ENCODE measurements at regions not wholly inside any gene's neighbourhood (a gene's known extent, or its start where the extent isn't known, plus 50 kb on each side); places are given as distances from the start of the nearest gene placed in this dataset.

GRCh38 chr6:6832439-6832838 lies 243.9 kb downstream of the LY86 start:
- Mint-ChIP-seq H3K9me3 (no peaks in the 10 kb centered on the region), H3K36me3 (no peaks in the 10 kb centered on the region), H3K27ac (no peak overlapping the region)
- DNase-seq (ENCODE audit: low spot score in 2 of 2), result no peak
- no peak for ATAC-seq

DNA sequence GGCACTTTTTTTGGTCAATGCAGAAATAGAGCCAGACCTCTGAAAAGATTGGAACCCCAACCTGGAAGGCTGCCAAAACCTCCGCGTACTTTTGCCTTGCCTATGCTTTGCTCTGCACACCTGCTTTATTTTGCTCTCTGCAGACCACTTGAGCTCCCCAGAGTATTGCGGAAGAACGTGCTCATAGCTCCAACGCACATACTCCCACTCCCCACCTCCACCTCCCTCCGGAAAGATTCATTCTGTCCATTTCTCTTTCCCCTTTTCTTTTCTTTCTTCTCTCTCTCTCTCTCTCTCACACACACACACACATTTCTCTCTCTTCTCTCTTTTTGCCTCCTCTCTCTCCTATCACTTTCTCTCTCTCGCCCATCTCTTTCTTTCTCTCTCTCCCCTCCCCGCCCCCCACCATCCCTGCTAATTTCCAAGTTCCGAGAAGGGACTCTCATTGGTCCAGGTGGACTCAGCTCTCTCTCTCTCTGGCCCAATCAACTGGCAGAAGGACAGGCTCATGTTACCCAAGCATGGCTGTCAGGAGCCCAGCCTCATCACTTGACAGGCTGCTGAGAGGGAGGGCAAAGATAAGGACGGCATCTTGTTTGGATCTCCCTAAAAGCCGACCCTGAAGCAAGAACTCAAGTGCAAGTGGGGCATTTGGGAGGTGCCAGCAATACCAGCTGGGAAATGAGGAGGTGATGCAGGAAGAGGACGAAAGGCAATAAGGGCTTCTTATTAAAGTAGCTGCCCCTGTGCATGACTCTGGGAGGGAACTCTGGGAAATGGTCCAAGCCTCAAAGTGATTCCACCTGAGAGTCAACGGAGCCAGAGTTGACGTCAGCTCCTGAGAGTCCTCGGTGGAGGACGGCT lies 246.1 kb downstream of the LY86 start:
- ATAC-seq (no peak), DNase-seq (ENCODE audit: low spot score in 2 of 2) (no peak)
- H3K27ac Mint-ChIP-seq, result no peak overlapping the region
- H3K9me3 Mint-ChIP-seq, result no peaks in the 10 kb centered on the region
- no peaks in the 10 kb centered on the region for H3K36me3 Mint-ChIP-seq

DNA sequence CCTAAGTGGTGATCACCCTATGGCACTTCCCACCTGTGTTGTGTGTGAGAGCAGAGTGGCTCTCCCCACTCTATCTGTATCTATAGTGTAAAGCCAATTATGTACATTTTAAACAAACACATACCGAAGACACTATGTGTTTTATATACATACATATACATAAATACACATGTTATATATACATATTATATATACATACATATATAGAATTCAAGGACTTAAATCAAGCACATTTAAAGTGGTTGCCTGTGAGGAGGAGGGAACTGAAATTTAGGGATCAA lies 246.6 kb downstream of the LY86 start:
- DNase-seq (ENCODE audit: low spot score in 2 of 2), result no peak
- Mint-ChIP-seq H3K27ac (no peak overlapping the region), H3K36me3 (no peaks in the 10 kb centered on the region), H3K9me3 (no peaks in the 10 kb centered on the region)
- no peak for ATAC-seq

- no peak for ATAC-seq
- H3K27ac Mint-ChIP-seq, result no peak overlapping the region
- DNase-seq (ENCODE audit: low spot score in 2 of 2), result no peak
- H3K9me3 Mint-ChIP-seq, result no peaks in the 10 kb centered on the region
- no peaks in the 10 kb centered on the region for H3K36me3 Mint-ChIP-seq
These were observed 248.3 kb downstream of the LY86 start for GRCh38 chr6:6836609-6837406.

GRCh38 chr6:6837541-6838080 lies 249.1 kb downstream of the LY86 start:
- DNase-seq (ENCODE audit: low spot score in 2 of 2), result no peak
- Mint-ChIP-seq H3K9me3 (no peaks in the 10 kb centered on the region), H3K36me3 (no peaks in the 10 kb centered on the region), H3K27ac (no peak overlapping the region)
- ATAC-seq, result no peak

DNA sequence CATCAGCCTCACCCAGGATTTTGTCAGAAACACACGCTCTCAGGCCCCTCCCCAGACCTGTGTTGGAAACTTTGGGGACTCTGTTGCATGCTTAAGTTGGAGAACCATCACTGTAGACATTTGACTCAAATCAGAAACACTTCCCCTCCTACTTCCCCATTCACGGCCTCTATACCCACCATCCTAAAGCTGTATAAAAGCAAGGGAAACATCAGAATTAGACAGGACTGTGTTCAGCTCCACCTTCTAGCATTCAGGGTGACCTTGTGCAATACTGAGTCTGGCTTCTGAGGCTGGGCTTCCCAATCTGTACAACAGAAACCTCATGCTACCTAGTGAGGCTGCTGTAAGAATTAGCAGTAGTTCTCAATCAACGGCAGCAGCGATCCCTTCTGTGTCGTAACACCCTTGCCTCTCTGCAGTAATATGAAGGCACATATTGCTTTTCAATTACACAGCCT lies 252.3 kb downstream of the LY86 start:
- DNase-seq (ENCODE audit: low spot score in 2 of 2), result no peak
- Mint-ChIP-seq H3K9me3 (peaks cover 5% of the 10 kb centered on the region in 2 donors), H3K27ac (no peak overlapping the region), H3K36me3 (no peaks in the 10 kb centered on the region)
- no peak for ATAC-seq

DNA sequence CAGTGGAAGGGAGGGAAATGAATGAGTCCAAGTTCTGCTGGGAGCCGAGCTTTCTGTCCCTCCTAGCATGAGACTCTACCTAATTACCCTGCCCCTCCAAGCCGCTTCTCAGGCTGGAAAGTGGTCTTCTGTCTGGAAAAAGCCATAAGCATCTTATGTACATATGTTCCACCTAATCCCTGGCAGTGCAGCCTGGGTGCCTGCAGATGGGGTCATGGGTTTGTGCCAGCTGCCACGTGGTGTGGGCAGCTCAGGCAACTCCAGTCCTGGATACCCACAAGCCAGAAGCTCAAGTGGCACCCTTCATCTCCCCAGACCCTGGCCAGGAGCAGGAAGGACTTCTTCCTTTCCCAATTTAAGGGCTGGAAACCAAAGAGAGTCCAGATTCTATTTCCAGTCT lies 253.1 kb downstream of the LY86 start:
- Mint-ChIP-seq H3K36me3 (peaks cover 0 to 4% of the 10 kb centered on the region in 2 donors), H3K9me3 (peaks cover 11 to 12% of the 10 kb centered on the region in 2 donors), H3K27ac (no peak overlapping the region)
- ATAC-seq (no peak), DNase-seq (ENCODE audit: low spot score in 2 of 2) (no peak)

DNA sequence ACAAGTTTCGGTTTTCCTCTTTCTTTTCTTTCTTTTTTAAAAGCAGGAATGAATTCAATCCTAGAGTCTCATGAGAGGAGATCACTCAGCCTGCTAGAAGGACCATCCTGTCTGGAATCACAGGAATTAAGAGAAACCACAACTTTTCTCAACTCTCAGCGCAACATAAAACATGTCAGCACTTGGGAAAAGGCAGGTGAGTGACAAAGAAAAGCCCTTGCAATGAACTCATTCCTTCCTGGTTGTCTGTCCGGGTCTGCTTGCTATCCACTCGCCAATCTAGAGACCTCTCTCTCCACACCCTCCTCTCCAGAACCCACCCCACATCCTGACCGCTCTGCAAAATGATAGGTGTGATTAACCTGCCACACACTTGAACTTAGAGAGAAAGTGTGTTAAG lies 253.8 kb downstream of the LY86 start:
- peaks cover 0 to 5% of the 10 kb centered on the region in 2 donors for H3K36me3 Mint-ChIP-seq
- no peak overlapping the region for H3K27ac Mint-ChIP-seq
- no peak for ATAC-seq
- peaks cover 11 to 12% of the 10 kb centered on the region in 2 donors for H3K9me3 Mint-ChIP-seq
- DNase-seq (ENCODE audit: low spot score in 2 of 2), result no peak

- Mint-ChIP-seq H3K36me3 (peaks cover 0 to 5% of the 10 kb centered on the region in 2 donors), H3K27ac (no peak overlapping the region), H3K9me3 (peaks cover 11 to 12% of the 10 kb centered on the region in 2 donors)
- ATAC-seq (no peak), DNase-seq (ENCODE audit: low spot score in 2 of 2) (no peak)
These were observed 254.6 kb downstream of the LY86 start for GRCh38 chr6:6843057-6843627.

DNA sequence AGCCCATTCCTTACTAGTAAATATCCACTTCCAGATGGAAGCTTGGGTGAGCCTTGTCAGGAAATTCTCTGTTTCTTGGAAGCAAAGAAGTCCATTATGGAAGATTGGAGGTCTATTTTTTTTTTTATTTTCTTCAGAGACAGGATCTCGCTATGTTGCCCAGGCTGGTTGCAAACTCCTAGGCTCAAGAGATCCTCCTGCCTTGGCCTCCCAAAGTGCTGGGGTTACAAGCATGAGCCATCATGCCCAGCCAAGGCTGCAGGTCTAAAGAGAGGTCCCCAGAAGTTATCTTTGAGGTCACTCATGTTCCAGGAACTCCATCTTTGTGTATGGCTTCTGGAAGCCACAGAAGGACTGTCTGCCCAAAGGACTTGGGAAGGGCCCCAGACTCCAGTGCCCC lies 255.3 kb downstream of the LY86 start:
- peaks cover 0 to 5% of the 10 kb centered on the region in 2 donors for H3K36me3 Mint-ChIP-seq

DNA sequence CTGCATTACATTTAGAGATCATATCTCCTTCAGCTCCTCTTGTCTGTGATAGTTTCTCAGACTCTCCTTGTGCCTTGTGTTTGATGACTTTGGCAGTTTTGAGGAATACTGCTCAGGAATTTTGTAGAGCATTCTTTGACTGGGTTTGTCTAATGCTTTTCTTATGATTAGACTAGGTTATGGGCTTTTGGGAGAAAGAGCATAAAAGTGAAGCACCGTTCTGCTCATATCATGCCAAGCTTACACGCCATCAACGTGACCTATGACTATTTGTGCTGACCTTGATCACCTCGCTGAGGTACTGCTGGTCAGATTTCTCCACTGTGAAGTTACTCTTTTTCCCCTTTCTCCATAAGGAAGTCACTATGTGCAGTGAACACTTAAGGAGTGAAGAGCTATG lies 256.0 kb downstream of the LY86 start:
- H3K9me3 Mint-ChIP-seq, result peaks cover 11 to 12% of the 10 kb centered on the region in 2 donors
- no peak for ATAC-seq
- no peak for DNase-seq (ENCODE audit: low spot score in 2 of 2)
- peaks cover 0 to 5% of the 10 kb centered on the region in 2 donors for H3K36me3 Mint-ChIP-seq
- no peak overlapping the region for H3K27ac Mint-ChIP-seq

More for the DNA sequence above, 255.3 kb downstream of the LY86 start:
- DNase-seq (ENCODE audit: low spot score in 2 of 2), result no peak
- Mint-ChIP-seq H3K27ac (no peak overlapping the region), H3K9me3 (peaks cover 11 to 12% of the 10 kb centered on the region in 2 donors)
- no peak for ATAC-seq

DNA sequence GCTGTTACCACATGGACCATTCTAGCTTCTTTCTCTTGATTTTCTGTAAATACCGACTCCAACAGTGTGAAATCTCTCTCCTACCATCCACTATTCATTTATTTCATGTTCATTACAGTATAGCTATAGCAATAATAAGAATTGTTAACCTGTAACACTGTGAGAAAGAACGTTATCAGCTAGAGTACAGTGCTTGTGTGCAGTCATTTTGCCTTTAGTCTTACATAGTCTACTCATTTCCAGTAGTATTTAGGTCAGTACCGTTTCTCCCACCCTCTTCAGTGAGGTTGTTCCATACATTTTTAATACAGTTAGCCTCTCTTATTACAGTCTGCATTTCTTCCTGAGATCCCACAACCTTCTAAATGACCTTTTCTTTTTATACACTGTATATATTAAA lies 257.1 kb downstream of the LY86 start:
- no peak overlapping the region for H3K27ac Mint-ChIP-seq
- H3K36me3 Mint-ChIP-seq, result peaks cover 0 to 5% of the 10 kb centered on the region in 2 donors
- DNase-seq (ENCODE audit: low spot score in 2 of 2) (no peak), ATAC-seq (no peak)
- peaks cover 11 to 12% of the 10 kb centered on the region in 2 donors for H3K9me3 Mint-ChIP-seq

DNA sequence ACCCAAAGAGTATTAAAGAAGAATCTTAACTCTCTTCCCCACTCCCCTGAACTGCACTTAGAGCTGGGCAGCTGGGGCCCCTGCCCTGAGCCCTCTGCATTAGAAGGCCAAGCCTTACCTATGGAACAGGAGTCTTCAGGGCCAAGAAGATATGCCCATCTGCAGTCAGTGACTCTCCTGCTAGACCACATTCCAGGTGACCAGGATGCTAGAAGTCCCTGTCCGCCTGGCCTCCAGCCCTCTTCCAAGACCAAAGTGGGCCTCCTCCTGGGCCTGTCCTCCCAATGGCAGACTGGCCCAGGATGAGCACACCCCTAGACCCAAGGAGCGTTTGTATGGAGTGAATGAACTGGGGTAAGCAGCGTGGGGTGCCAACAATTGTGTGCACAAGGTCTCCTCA lies 259.1 kb downstream of the LY86 start:
- Mint-ChIP-seq H3K36me3 (peaks cover 0 to 5% of the 10 kb centered on the region in 2 donors), H3K9me3 (peaks cover 11 to 12% of the 10 kb centered on the region in 2 donors), H3K27ac (no peak overlapping the region)
- ATAC-seq, result no peak
- DNase-seq (ENCODE audit: low spot score in 2 of 2), result no peak

DNA sequence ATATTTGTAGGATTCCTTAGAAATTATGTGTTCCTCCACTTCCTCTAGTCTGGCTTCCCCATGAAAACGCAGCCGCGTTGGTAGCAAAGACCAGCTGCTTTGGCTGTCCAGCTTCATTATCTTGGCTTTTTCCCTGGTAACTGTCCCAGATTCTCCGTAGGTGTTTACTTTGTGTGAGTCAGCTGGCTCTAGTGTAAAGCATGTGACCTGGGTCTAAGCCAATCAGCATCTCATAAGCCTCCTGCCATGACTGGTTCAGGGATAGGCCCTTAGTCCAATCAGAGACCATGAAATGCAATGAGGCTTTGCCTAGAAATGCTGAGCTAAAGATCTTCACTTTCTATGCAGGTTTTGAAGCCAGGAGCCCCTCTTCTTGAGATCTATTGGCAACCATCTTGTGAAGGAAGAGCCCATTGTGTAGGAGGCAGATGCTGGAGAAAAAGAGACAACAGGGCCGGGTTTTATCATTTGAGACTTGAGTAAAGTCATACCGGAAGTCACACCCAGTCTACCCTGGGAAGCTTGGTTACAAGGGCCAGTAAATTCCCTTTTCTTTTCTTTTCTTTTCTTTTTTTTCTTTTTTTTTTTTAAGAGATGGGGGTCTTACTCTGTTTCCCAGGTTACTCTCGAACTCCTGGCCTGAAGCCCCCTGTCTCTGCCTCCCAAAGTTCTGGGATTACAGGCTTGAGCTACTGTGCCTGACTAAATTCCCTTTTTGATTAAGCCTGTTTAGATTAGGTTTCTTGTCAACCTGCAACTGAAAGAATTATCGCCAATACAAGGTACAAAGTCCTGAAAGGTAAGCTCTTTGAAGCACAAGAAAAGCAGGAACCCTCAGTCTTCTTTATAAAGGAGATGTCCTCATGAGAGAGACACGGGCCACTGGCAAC lies 256.5 kb upstream of the RREB1 start:
- ATAC-seq, result peak in 1 of 2 donors; percentile 37
- Mint-ChIP-seq H3K27ac (peak overlapping the region in 1 of 2 donors; percentile 38), H3K9me3 (peaks cover 6 to 8% of the 10 kb centered on the region in 2 donors), H3K36me3 (peaks cover 0 to 4% of the 10 kb centered on the region in 2 donors)
- no peak for DNase-seq (ENCODE audit: low spot score in 2 of 2)

- no peak for ATAC-seq
- Mint-ChIP-seq H3K36me3 (no peaks in the 10 kb centered on the region), H3K27ac (no peak overlapping the region), H3K9me3 (peaks cover 4 to 5% of the 10 kb centered on the region in 2 donors)
- no peak for DNase-seq (ENCODE audit: low spot score in 2 of 2)
These were observed 255.9 kb upstream of the RREB1 start for GRCh38 chr6:6851949-6852261.
